Peyer's patch (tissue), 4 donors: ENCODE measurements at regions not wholly inside any gene's neighbourhood (a gene's known extent, or its start where the extent isn't known, plus 50 kb on each side); places are given as distances from the start of the nearest gene placed in this dataset.

ENCODE experiments used
- CTCF ChIP-seq, 6 experiments: fragments of 450-650 bp in 4 of 6; fragments of 200-600 bp in 2 of 6; sonication (generic) in 1 of 6; IDR thresholded peaks; one replicate each; pipeline ENCODE4 v1.5.1; 2017 to 2019; ENCODE audit warnings: antibody characterized with exemption in 6 of 6, mild to moderate bottlenecking in 3 of 6, moderate library complexity in 1 of 6
- POLR2A ChIP-seq, 2 donors: fragments of 450-650 bp; IDR thresholded peaks; one replicate each; pipeline ENCODE4 v1.5.1; 2017; ENCODE audit warnings: antibody characterized with exemption in 2 of 2, mild to moderate bottlenecking in 2 of 2, moderate library complexity in 2 of 2

GRCh38 chr12:61301817-61302216, 958.4 kb upstream of the USP15 start:
- TF ChIP-seq CTCF (IDR thresholded peaks at IDR 0.05) (no peak), POLR2A (IDR thresholded peaks at IDR 0.05) (no peak)
